ENCODE measurements at regions not wholly inside any gene's neighbourhood (a gene's known extent, or its start where the extent isn't known, plus 50 kb on each side); places are given as distances from the start of the nearest gene placed in this dataset.

DNA sequence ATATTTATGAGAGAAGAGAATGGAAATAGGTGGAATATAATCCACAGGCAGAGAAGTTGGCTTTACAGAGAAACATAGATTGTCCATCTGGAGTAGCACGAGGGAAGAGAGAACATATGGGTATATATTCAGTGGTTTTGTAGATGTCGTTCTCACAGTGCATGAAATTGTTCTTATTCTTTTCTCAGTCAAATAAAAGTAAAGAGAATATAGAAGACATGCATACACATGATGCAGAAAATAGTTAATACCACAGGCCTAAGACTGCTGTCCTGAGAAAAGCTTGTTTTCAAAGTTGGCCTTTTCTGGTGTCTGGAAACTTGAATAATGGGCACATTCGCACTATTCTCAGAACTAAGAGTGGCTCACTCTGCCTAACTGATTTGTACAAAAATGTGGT lies 378.1 kb downstream of the GABRG1 start:
- Histone ChIP-seq H3K36me3 (no peaks in the 10 kb centered on the region), H3K27me3 (no peaks in the 10 kb centered on the region), H3K9me3 (no peaks in the 10 kb centered on the region), H3K4me1 (no peaks in the 10 kb centered on the region), H3K27ac (no peak overlapping the region), H3K4me3 (no peak overlapping the region)
- TF ChIP-seq, protein P1, sequence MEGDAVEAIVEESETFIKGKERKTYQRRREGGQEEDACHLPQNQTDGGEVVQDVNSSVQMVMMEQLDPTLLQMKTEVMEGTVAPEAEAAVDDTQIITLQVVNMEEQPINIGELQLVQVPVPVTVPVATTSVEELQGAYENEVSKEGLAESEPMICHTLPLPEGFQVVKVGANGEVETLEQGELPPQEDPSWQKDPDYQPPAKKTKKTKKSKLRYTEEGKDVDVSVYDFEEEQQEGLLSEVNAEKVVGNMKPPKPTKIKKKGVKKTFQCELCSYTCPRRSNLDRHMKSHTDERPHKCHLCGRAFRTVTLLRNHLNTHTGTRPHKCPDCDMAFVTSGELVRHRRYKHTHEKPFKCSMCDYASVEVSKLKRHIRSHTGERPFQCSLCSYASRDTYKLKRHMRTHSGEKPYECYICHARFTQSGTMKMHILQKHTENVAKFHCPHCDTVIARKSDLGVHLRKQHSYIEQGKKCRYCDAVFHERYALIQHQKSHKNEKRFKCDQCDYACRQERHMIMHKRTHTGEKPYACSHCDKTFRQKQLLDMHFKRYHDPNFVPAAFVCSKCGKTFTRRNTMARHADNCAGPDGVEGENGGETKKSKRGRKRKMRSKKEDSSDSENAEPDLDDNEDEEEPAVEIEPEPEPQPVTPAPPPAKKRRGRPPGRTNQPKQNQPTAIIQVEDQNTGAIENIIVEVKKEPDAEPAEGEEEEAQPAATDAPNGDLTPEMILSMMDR (IDR thresholded peaks at IDR 0.05) = no peak
- TF ChIP-seq POLR2A (IDR thresholded peaks at IDR 0.05) = no peak
- intact Hi-C loops (cut with DNase I; ENCODE audit: low total_unique reads) = no loop called here
- DNase-seq = no peak

DNA sequence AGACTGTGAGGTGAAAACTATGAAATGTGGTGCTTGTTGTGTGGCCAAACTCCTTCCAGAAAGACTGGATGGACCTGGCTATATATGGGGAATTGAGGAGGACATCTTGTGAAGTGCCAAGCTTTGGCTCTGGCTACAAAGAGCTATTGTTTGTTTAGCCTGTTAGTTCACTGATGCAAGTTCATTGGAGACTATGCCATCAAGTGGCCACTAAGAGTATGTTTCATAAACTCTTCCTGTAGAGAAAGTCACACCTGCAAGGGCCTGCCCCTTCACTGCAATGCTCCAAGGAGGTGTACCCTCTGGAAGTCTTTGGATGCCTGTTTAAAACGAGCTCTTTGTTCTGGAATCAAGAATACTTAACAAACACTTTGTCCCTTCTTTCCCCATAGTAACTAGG lies 382.0 kb downstream of the GABRG1 start:
- Histone ChIP-seq H3K27me3 (no peaks in the 10 kb centered on the region), H3K36me3 (no peaks in the 10 kb centered on the region), H3K4me3 (no peak overlapping the region), H3K9me3 (no peaks in the 10 kb centered on the region), H3K27ac (no peak overlapping the region), H3K4me1 (no peaks in the 10 kb centered on the region)
- no peak for TF ChIP-seq POLR2A (IDR thresholded peaks at IDR 0.05)
- TF ChIP-seq, protein P1 (IDR thresholded peaks at IDR 0.05) = no peak
- intact Hi-C loops (cut with DNase I; ENCODE audit: low total_unique reads) = no loop called here
- DNase-seq = no peak

GRCh38 chr4:45732161-45732560 lies 391.7 kb downstream of the GABRG1 start:
- Histone ChIP-seq H3K9me3 (no peaks in the 10 kb centered on the region), H3K4me1 (no peaks in the 10 kb centered on the region), H3K27ac (no peak overlapping the region), H3K36me3 (no peaks in the 10 kb centered on the region), H3K4me3 (no peak overlapping the region), H3K27me3 (no peaks in the 10 kb centered on the region)
- no peak for DNase-seq
- intact Hi-C loops (cut with DNase I; ENCODE audit: low total_unique reads) = no loop called here
- no peak for TF ChIP-seq POLR2A (IDR thresholded peaks at IDR 0.05)
- TF ChIP-seq, protein P1 (IDR thresholded peaks at IDR 0.05) = no peak

DNA sequence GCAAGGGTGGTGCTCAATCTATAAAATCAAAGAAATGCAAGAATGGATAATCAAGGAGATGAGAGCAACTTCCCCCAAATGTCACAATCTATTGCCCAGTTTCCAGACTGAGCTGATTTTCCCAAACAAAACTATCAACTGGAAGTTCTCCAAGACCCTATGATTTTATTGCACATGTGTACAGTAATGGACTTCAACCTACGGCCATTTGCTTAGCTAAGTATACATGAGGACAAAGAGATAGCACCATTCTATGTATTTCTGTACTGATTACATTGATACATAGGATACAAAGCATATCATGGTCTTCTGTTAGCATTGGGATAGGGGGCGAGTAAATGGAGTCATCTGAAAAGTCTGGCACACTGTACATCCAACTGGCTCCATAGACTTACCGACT lies 407.8 kb downstream of the GABRG1 start:
- Histone ChIP-seq H3K9me3 (no peaks in the 10 kb centered on the region), H3K27me3 (no peaks in the 10 kb centered on the region), H3K4me1 (no peaks in the 10 kb centered on the region), H3K4me3 (no peak overlapping the region), H3K27ac (no peak overlapping the region), H3K36me3 (no peaks in the 10 kb centered on the region)
- intact Hi-C loops (cut with DNase I; ENCODE audit: low total_unique reads) = no loop called here
- DNase-seq = no peak
- TF ChIP-seq POLR2A (IDR thresholded peaks at IDR 0.05) = no peak
- TF ChIP-seq, protein P1 (IDR thresholded peaks at IDR 0.05) = no peak

- H3K27me3 ChIP-seq = no peaks in the 10 kb centered on the region
- no peaks in the 10 kb centered on the region for H3K9me3 ChIP-seq
- intact Hi-C loops (cut with DNase I; ENCODE audit: low total_unique reads) = no loop called here
- no peaks in the 10 kb centered on the region for H3K36me3 ChIP-seq
- H3K4me1 ChIP-seq = no peaks in the 10 kb centered on the region
- DNase-seq = no peak
- H3K27ac ChIP-seq = no peak overlapping the region
- H3K4me3 ChIP-seq = no peak overlapping the region
- TF ChIP-seq, protein P1 (IDR thresholded peaks at IDR 0.05) = no peak
- TF ChIP-seq POLR2A (IDR thresholded peaks at IDR 0.05) = no peak
These were observed 409.9 kb downstream of the GABRG1 start for GRCh38 chr4:45713996-45714395.

All from uterus (tissue), 3 donors.